Mesendoderm (in vitro differentiated cells): ENCODE measurements at regions not wholly inside any gene's neighbourhood (a gene's known extent, or its start where the extent isn't known, plus 50 kb on each side); places are given as distances from the start of the nearest gene placed in this dataset.

ENCODE experiments used
- DNase-seq: peaks from one replicate; pipeline ENCODE4 v3.0.0; 2013
- H2AK5ac ChIP-seq: 2 replicates; pipeline ENCODE4 v1.6.1; 2013; ENCODE audit warnings: low read length, inconsistent platforms
- H2BK120ac ChIP-seq: 2 replicates; pipeline ENCODE4 v1.6.1; 2013; ENCODE audit warnings: low read depth, mild to moderate bottlenecking, low read length, moderate library complexity, mixed read lengths
- H2BK15ac ChIP-seq: replicated peaks from 2 replicates; pipeline ENCODE4 v1.6.1; 2013; ENCODE audit warnings: low read depth, mild to moderate bottlenecking, moderate library complexity
- H2BK5ac ChIP-seq: 2 replicates; pipeline ENCODE4 v1.6.1; 2013; ENCODE audit warnings: low read length, inconsistent platforms
- H3K18ac ChIP-seq: 2 replicates; pipeline ENCODE4 v1.6.1; 2013; ENCODE audit warnings: mild to moderate bottlenecking, low read length, mixed read lengths
- H3K23ac ChIP-seq: one replicate; pipeline ENCODE4 v1.6.1; 2013; ENCODE audit warnings: low read length
- H3K27ac ChIP-seq: 2 replicates; pipeline ENCODE4 v1.5.1; 2013; ENCODE audit warnings: low read depth, mild to moderate bottlenecking, inconsistent platforms, low read length, moderate library complexity
- H3K27me3 ChIP-seq: 2 replicates; pipeline ENCODE4 v1.6.1; 2013; ENCODE audit warnings: low read length, control low read depth, mild to moderate bottlenecking, inconsistent platforms; ENCODE audit not compliant: insufficient read depth, poor library complexity
- H3K36me3 ChIP-seq: 2 replicates; pipeline ENCODE4 v1.6.1; 2013; ENCODE audit warnings: low read length, inconsistent platforms; ENCODE audit not compliant: control insufficient read depth, insufficient read depth
- H3K4ac ChIP-seq: one replicate; pipeline ENCODE4 v1.6.1; 2013; ENCODE audit warnings: low read depth, mild to moderate bottlenecking, low read length, moderate library complexity
- H3K4me1 ChIP-seq: 2 replicates; pipeline ENCODE4 v1.6.1; 2013; ENCODE audit warnings: low read depth, low read length, inconsistent platforms; ENCODE audit not compliant: control insufficient read depth
- H3K4me2 ChIP-seq: 2 replicates; pipeline ENCODE4 v1.6.1; 2013; ENCODE audit warnings: low read length
- H3K4me3 ChIP-seq: 2 replicates; pipeline ENCODE4 v1.5.1; 2013; ENCODE audit warnings: mild to moderate bottlenecking, low read length
- H3K56ac ChIP-seq: one replicate; pipeline ENCODE4 v1.6.1; 2013; ENCODE audit warnings: low read length
- H3K79me1 ChIP-seq: 2 replicates; pipeline ENCODE4 v1.6.1; 2013; ENCODE audit warnings: low read length, inconsistent platforms
- H3K79me2 ChIP-seq: 2 replicates; pipeline ENCODE4 v1.6.1; 2013; ENCODE audit warnings: mild to moderate bottlenecking, low read length; ENCODE audit not compliant: control insufficient read depth, insufficient read depth
- H3K9ac ChIP-seq: 2 replicates; pipeline ENCODE4 v1.6.1; 2013; ENCODE audit warnings: low read length, inconsistent platforms
- H4K5ac ChIP-seq: one replicate; pipeline ENCODE4 v1.6.1; 2013; ENCODE audit warnings: low read length
- H4K8ac ChIP-seq: one replicate; pipeline ENCODE4 v1.6.1; 2013; ENCODE audit warnings: low read depth, mild to moderate bottlenecking, control low read depth, low read length, moderate library complexity
- WGBS: extraction: QIAGEN DNeasy Blood & Tissue Kit; methylation state at CpG from one replicate; pipeline ENCODE4 v1.1.7; 2013; ENCODE audit warnings: low lambda C conversion rate, missing lambda C conversion rate; ENCODE audit not compliant: insufficient coverage; ENCODE audit errors: extremely low coverage; 5-methylcytosine and 5-hydroxymethylcytosine counted together

GRCh38 chr20:48451401-48451800 is 376.4 kb downstream of the PREX1 start:
- H3K27me3 ChIP-seq: no peaks in the 10 kb centered on the region
- H3K4ac ChIP-seq: no peak overlapping the region
- no peak overlapping the region for H3K23ac ChIP-seq
- H3K27ac ChIP-seq: no peak overlapping the region
- no peaks in the 10 kb centered on the region for H3K36me3 ChIP-seq
- no peaks in the 10 kb centered on the region for H3K4me1 ChIP-seq
- no peak overlapping the region for H3K18ac ChIP-seq
- H3K79me1 ChIP-seq: no peaks in the 10 kb centered on the region
- no peaks in the 10 kb centered on the region for H3K79me2 ChIP-seq
- no peak overlapping the region for H2BK120ac ChIP-seq
- no peak overlapping the region for H3K9ac ChIP-seq
- WGBS: no CpG with 5 or more reads among the region's 6 CpGs
- DNase-seq: no peak
- H2BK15ac ChIP-seq: no peak overlapping the region
- no peak overlapping the region for H4K8ac ChIP-seq
- no peak overlapping the region for H3K4me2 ChIP-seq
- no peak overlapping the region for H4K5ac ChIP-seq
- no peak overlapping the region for H2BK5ac ChIP-seq
- H3K4me3 ChIP-seq: no peak overlapping the region
- H2AK5ac ChIP-seq: no peak overlapping the region
- no peak overlapping the region for H3K56ac ChIP-seq

GRCh38 chr20:48448666-48449600 is 378.9 kb downstream of the PREX1 start:
- H3K27ac ChIP-seq: no peak overlapping the region
- H3K18ac ChIP-seq: no peak overlapping the region
- DNase-seq: no peak

GRCh38 chr20:48447456-48447855 is 380.3 kb downstream of the PREX1 start:
- Histone ChIP-seq H4K5ac (no peak overlapping the region), H3K4me2 (no peak overlapping the region), H3K4me3 (no peak overlapping the region), H3K4me1 (no peaks in the 10 kb centered on the region), H3K4ac (no peak overlapping the region), H3K36me3 (no peaks in the 10 kb centered on the region), H3K79me2 (no peaks in the 10 kb centered on the region), H4K8ac (no peak overlapping the region), H2BK120ac (no peak overlapping the region), H3K18ac (no peak overlapping the region), H3K9ac (no peak overlapping the region), H2BK15ac (no peak overlapping the region), H2AK5ac (no peak overlapping the region), H2BK5ac (no peak overlapping the region), H3K56ac (no peak overlapping the region), H3K27me3 (no peaks in the 10 kb centered on the region), H3K79me1 (no peaks in the 10 kb centered on the region), H3K27ac (no peak overlapping the region), H3K23ac (no peak overlapping the region)
- no peak for DNase-seq
- WGBS: no CpG with 5 or more reads among the region's 4 CpGs

More at GRCh38 chr20:48448666-48449600, 378.9 kb downstream of the PREX1 start:
- Histone ChIP-seq H2BK120ac (no peak overlapping the region), H3K23ac (no peak overlapping the region), H3K36me3 (no peaks in the 10 kb centered on the region), H3K4me1 (no peaks in the 10 kb centered on the region), H3K4me2 (no peak overlapping the region), H3K27me3 (no peaks in the 10 kb centered on the region), H4K8ac (no peak overlapping the region), H3K56ac (no peak overlapping the region), H3K9ac (no peak overlapping the region), H3K4ac (no peak overlapping the region), H4K5ac (no peak overlapping the region), H2BK15ac (no peak overlapping the region), H2BK5ac (no peak overlapping the region), H3K79me2 (no peaks in the 10 kb centered on the region), H3K79me1 (no peaks in the 10 kb centered on the region), H3K4me3 (no peak overlapping the region), H2AK5ac (no peak overlapping the region)
- WGBS: no CpG with 5 or more reads among the region's 10 CpGs

GRCh38 chr20:48445827-48446226 is 382.0 kb downstream of the PREX1 start:
- H3K27me3 ChIP-seq: no peaks in the 10 kb centered on the region
- DNase-seq: no peak
- no peak overlapping the region for H2BK120ac ChIP-seq
- no peak overlapping the region for H3K4me3 ChIP-seq
- no peak overlapping the region for H3K9ac ChIP-seq
- no peak overlapping the region for H4K8ac ChIP-seq
- no peak overlapping the region for H2BK15ac ChIP-seq
- H3K36me3 ChIP-seq: no peaks in the 10 kb centered on the region
- H3K4me2 ChIP-seq: no peak overlapping the region
- H3K56ac ChIP-seq: no peak overlapping the region
- H3K4me1 ChIP-seq: no peaks in the 10 kb centered on the region
- no CpG with 5 or more reads among the region's 6 CpGs for WGBS
- H4K5ac ChIP-seq: no peak overlapping the region
- no peaks in the 10 kb centered on the region for H3K79me2 ChIP-seq
- H2AK5ac ChIP-seq: no peak overlapping the region
- no peak overlapping the region for H2BK5ac ChIP-seq
- no peak overlapping the region for H3K18ac ChIP-seq
- H3K27ac ChIP-seq: no peak overlapping the region
- no peak overlapping the region for H3K4ac ChIP-seq
- no peak overlapping the region for H3K23ac ChIP-seq
- no peaks in the 10 kb centered on the region for H3K79me1 ChIP-seq

GRCh38 chr20:48444249-48444648 is 383.6 kb downstream of the PREX1 start:
- H3K4me3 ChIP-seq: no peak overlapping the region
- no peak overlapping the region for H3K56ac ChIP-seq
- H3K79me1 ChIP-seq: no peaks in the 10 kb centered on the region
- H3K4me1 ChIP-seq: no peaks in the 10 kb centered on the region
- no peaks in the 10 kb centered on the region for H3K79me2 ChIP-seq
- H2BK15ac ChIP-seq: no peak overlapping the region
- no peak for DNase-seq
- H3K9ac ChIP-seq: no peak overlapping the region
- H2BK120ac ChIP-seq: no peak overlapping the region
- no peak overlapping the region for H3K18ac ChIP-seq
- H2BK5ac ChIP-seq: no peak overlapping the region
- no peak overlapping the region for H4K8ac ChIP-seq
- no peak overlapping the region for H2AK5ac ChIP-seq
- no peak overlapping the region for H3K27ac ChIP-seq
- no peak overlapping the region for H3K4me2 ChIP-seq
- no peak overlapping the region for H3K23ac ChIP-seq
- H3K27me3 ChIP-seq: no peaks in the 10 kb centered on the region
- H3K4ac ChIP-seq: no peak overlapping the region
- no peaks in the 10 kb centered on the region for H3K36me3 ChIP-seq
- H4K5ac ChIP-seq: no peak overlapping the region

- no peak overlapping the region for H4K8ac ChIP-seq
- no peak overlapping the region for H3K23ac ChIP-seq
- H3K27me3 ChIP-seq: no peaks in the 10 kb centered on the region
- no peaks in the 10 kb centered on the region for H3K79me1 ChIP-seq
- H2BK120ac ChIP-seq: no peak overlapping the region
- H3K18ac ChIP-seq: no peak overlapping the region
- no peak overlapping the region for H4K5ac ChIP-seq
- H2BK5ac ChIP-seq: no peak overlapping the region
- no peak overlapping the region for H3K9ac ChIP-seq
- no peak overlapping the region for H3K27ac ChIP-seq
- no peak overlapping the region for H3K56ac ChIP-seq
- no peak overlapping the region for H3K4me2 ChIP-seq
- no peaks in the 10 kb centered on the region for H3K36me3 ChIP-seq
- H2AK5ac ChIP-seq: no peak overlapping the region
- DNase-seq: no peak
- H3K4me3 ChIP-seq: no peak overlapping the region
- no peak overlapping the region for H2BK15ac ChIP-seq
- no peak overlapping the region for H3K4ac ChIP-seq
- no CpG with 5 or more reads among the region's 8 CpGs for WGBS
- H3K79me2 ChIP-seq: no peaks in the 10 kb centered on the region
- H3K4me1 ChIP-seq: no peaks in the 10 kb centered on the region
Observed at GRCh38 chr20:48440916-48441315, 386.9 kb downstream of the PREX1 start.
